Activated CD4-positive, alpha-beta T cell treated with anti-CD3 and anti-CD28 coated beads, Interleukin-2, Interleukin-6, amounts not matched to agents 100 ng/mL and 50 ng/mL, durations not matched to agents 16 hours and 8 hours (primary cell): ENCODE measurements at regions not wholly inside any gene's neighbourhood (a gene's known extent, or its start where the extent isn't known, plus 50 kb on each side); places are given as distances from the start of the nearest gene placed in this dataset.

Experiments used
- DNase-seq: peaks from one replicate; pipeline ENCODE4 v3.0.0-alpha.2; 2020

GRCh38 chr3:102124704-102125103 is 275.4 kb downstream of the NFKBIZ start:
- no peak for DNase-seq

GRCh38 chr3:102125197-102125993 is 276.1 kb downstream of the NFKBIZ start:
- no peak for DNase-seq

GRCh38 chr3:102125994-102126368 is 276.7 kb downstream of the NFKBIZ start:
- no peak for DNase-seq

- peak; percentile 25 for DNase-seq
Measured at GRCh38 chr3:102129760-102130608, 280.7 kb downstream of the NFKBIZ start.

GRCh38 chr3:102132370-102132769 is 283.1 kb downstream of the NFKBIZ start:
- no peak for DNase-seq

GRCh38 chr3:102133376-102133775 is 284.1 kb downstream of the NFKBIZ start:
- DNase-seq: no peak

GRCh38 chr3:102135316-102135715 is 286.0 kb downstream of the NFKBIZ start:
- DNase-seq: no peak

GRCh38 chr3:102136183-102136582 is 286.9 kb downstream of the NFKBIZ start:
- no peak for DNase-seq

GRCh38 chr3:102140116-102140515 is 290.8 kb downstream of the NFKBIZ start:
- no peak for DNase-seq

- no peak for DNase-seq
Measured at GRCh38 chr3:102141096-102141927, 292.0 kb downstream of the NFKBIZ start.

- DNase-seq: no peak
Measured at GRCh38 chr3:102141928-102142239, 292.6 kb downstream of the NFKBIZ start.

- no peak for DNase-seq
Measured at GRCh38 chr3:102142379-102143060, 292.3 kb upstream of the ZPLD1 start.

- DNase-seq: no peak
Measured at GRCh38 chr3:102143536-102143935, 291.3 kb upstream of the ZPLD1 start.

- no peak for DNase-seq
Measured at GRCh38 chr3:102144063-102144462, 290.8 kb upstream of the ZPLD1 start.

GRCh38 chr3:102148598-102149337 is 286.0 kb upstream of the ZPLD1 start:
- DNase-seq: no peak

GRCh38 chr3:102151935-102152334 is 282.9 kb upstream of the ZPLD1 start:
- no peak for DNase-seq

- no peak for DNase-seq
Measured at GRCh38 chr3:102156426-102156825, 278.4 kb upstream of the ZPLD1 start.

GRCh38 chr3:102158080-102158740 is 276.6 kb upstream of the ZPLD1 start:
- no peak for DNase-seq

- DNase-seq: no peak
Measured at GRCh38 chr3:102159810-102160451, 274.9 kb upstream of the ZPLD1 start.

- DNase-seq: no peak
Measured at GRCh38 chr3:102161384-102162006, 273.3 kb upstream of the ZPLD1 start.
